NAMALWA (cell line): ENCODE measurements at regions not wholly inside any gene's neighbourhood (a gene's known extent, or its start where the extent isn't known, plus 50 kb on each side); places are given as distances from the start of the nearest gene placed in this dataset.

Experiments used
- DNase-seq: peaks from one replicate; pipeline ENCODE4 v3.0.0-alpha.2; 2015; ENCODE audit warnings: low spot score

- DNase-seq, result no peak
Measured at GRCh38 chr13:109593230-109593629, 193.2 kb downstream of the IRS2 start.

GRCh38 chr13:109592770-109593169, 193.6 kb downstream of the IRS2 start:
- DNase-seq, result no peak

DNA sequence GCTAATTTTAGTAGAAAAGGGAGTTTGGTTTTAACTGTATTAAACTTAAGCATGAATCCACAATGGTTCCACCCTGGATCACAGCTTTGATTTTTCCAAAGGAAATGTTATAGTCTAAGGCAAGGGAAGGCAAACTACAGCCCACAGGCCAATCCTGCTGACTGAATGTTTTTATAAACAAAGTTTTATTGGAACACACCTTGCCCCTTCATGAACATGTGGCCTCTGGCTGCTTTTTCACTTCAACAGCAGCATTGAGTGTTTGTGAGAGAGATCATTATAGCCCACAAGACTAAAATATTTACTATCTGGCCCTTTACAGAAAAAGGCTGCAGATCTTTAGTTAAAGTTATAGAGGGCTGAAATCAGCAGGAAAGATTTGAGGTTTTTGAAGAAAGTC, 198.7 kb downstream of the IRS2 start:
- DNase-seq, result no peak

DNA sequence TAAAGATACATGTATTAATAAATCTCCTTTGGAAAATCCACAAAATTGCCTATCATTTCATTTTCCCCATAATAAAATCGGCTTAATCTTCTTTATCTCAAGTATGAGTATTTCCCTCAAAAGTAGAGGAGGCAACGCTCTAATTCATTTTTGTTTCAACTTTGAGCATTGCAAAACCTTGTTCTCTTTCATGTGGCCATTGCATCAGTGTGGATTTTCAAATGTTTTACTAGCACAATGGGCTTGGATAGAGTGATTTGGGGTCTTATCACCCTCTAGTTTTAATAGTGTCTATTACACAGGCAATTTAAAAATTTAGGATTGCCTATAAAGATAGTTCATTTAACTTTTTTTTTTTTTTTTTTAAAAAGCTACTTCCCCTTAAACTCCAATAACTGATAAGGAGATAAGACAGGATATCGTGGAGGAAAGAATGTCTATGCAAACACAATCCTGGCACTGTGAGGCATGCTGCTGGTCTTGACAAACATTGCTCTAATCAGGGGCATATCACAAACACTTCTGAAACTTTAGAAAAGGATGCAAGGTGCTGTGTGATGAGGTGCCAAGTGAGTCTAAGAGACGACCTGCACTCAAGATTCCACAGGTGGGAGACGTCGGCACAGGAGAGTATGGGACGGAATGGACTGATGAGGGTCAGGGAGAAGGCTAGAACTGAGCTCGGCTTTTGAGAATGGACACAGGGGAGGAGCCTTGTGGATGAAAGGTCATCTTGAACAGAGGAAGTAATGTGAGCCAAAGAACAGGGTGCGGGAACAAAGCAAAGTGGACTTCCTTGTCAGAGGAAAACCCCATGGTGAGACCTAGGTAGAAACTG, 199.7 kb downstream of the IRS2 start:
- DNase-seq, result no peak

DNA sequence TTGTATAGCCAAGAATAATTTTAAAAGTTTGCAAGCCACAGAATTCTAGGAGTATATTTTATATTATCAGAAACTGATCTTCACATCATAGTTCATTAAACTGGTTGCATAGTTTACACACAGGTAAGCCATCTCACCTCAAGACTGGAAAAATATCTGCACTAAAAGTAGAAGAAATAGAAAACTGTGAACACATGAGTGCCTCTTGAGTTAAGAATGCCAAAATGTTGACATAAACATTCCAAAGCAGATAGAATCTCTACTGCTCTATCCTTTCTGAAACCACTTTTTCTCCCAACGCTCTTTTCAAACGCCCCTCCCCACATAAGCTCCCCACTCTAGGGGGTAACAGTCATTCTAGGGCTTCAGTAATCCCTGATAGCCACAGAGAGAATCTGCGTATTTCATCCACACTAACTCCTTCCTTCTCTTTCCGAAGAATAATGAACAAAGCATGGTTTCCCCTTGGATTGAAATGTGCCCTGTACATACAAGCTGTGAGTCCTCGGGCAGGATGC, 201.5 kb downstream of the IRS2 start:
- DNase-seq, result no peak

DNA sequence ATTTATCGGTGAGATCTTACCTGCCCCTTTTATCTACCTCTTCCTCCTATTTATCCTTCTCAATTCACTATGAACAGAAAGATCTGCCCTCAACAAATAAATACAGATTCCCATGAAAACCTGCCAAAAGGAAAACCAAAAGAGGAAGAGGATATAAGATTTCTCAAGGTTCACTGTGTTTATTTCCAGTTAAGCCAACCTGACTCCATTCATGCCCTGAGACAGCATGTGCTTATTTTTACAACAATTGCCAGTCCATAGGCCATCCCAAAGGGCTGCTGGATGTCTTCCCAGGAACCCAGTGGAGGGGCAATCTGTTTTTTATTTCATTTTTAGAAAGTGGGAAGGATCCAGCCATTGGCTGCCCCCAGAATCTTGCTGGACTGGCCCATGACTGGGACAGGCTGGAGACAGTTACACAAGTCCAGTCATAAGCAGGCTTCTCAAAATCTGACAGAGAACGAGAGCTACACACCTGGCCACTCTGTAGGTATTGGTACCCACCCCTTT, 209.1 kb downstream of the IRS2 start:
- no peak for DNase-seq

DNA sequence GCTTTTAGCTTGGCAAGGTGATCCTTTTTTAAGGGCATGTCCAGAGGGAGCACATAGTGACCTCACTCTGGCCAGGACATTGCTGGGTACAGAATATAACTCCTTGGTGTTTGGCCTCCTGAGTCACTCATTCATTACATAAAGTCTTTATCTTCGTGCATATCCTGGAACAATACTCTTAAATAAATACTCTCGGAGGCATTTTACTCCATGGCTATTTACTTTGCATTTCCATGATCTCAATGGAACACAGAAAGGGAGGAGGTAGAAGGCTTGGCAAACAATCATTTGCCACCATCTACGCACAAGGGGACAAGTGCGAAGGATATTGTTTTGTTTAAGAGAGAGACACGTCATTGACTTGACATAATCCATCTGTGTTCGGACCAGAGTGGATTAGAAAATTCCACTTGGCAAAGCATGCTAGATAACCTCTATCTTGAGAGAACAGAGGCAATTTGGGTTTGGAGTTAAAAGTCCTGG, 210.0 kb downstream of the IRS2 start:
- DNase-seq, result no peak

GRCh38 chr13:109575821-109576220, 210.6 kb downstream of the IRS2 start:
- no peak for DNase-seq

GRCh38 chr13:109572389-109572788, 214.0 kb downstream of the IRS2 start:
- DNase-seq, result no peak

GRCh38 chr13:109569958-109570711, 216.2 kb downstream of the IRS2 start:
- no peak for DNase-seq

- DNase-seq, result no peak
Measured at GRCh38 chr13:109568339-109568818, 218.0 kb downstream of the IRS2 start.

DNA sequence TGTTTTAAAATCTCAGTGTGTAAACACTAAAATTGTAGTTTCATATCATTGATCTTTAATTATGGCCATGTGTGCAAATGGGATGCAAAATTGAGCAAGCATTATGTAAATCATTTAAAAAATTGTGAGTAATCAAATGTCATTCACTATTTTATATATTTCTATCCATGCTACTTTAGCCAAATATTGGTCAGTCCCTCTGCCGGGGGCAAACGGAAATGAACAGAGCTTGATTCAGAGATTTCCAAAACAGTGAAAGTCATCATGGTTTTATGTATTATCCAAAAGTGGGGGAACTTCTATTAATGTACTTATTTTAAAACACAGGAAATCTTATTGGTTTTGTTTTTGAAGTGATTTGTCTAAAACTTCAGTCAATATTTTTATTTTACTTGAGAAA, 219.1 kb downstream of the IRS2 start:
- DNase-seq, result no peak

DNA sequence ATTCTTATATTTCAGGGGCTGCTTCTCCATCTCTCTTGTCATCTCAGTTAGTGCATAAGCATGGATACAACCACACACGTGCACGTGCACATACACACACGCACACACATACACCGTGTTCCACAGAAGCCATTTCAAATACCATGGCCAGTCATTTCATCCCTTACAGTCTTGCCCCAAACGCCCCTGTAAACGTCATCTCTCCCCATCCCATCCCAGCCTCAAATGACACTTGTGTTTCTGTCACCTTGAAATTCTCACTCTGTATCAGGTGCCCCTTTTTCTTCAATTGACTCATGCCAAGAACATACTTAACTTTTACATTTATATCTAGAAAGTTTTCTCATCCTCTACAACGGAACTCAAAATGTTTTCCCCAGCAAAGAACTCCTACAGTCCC, 220.5 kb downstream of the IRS2 start:
- DNase-seq, result no peak

DNA sequence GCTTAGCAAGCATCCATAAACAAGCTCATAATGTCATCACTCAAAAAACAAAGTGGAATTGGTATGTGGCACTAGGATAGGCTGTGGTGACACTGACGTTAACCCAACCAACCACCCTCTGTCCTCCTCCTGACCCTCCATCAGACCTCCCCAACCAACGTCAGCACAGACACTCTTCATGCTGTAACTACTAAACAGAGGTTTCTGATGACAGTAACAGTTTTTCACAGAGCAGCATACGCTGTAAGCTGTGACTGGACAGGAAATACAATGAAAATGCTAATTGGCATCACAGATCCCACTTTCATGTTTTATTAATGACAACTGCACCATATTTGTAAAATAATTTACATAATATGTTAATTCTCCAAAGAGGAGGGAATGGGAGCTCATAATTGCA, 238.0 kb downstream of the IRS2 start:
- no peak for DNase-seq

DNA sequence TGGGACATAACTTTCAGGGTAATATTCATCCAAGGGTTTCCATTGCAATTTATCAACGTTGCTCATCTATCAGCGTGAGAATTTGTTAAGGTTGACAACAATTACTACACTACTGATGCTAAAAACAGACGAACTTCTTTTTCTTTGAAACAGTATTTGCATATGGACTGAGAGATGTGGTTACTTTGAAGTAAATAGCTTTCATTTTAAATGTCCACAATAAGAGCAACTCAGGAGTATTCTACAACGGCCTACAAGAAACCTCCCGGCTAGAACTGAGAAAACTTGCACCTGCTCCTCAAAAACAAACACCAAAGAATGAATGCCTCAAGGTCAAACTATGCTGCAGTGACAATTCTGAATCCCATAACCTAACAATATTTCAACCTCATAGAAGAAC, 238.4 kb downstream of the IRS2 start:
- no peak for DNase-seq

- no peak for DNase-seq
Measured at GRCh38 chr13:109545931-109546330, 240.5 kb downstream of the IRS2 start.

GRCh38 chr13:109541081-109541480, 245.3 kb downstream of the IRS2 start:
- no peak for DNase-seq

DNA sequence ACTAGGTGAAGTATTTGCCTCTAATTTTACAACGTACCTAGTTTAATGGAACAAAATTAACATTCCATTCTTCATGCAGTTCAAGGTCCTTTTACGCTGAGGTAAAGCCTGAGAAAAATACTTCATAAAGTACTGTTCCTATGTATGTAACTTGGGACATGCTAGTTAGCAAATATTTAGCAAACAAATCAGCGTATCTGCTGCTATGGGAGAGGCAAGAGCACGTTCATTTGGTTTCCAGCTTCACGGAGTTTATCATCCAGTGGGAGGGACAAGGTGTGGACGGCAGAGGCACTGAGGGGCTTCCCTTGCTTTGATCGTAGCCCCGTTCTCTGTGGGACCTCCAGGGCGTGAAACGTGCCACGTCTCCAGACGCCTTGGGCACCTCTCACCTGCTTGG, 248.8 kb downstream of the IRS2 start:
- DNase-seq, result no peak

DNA sequence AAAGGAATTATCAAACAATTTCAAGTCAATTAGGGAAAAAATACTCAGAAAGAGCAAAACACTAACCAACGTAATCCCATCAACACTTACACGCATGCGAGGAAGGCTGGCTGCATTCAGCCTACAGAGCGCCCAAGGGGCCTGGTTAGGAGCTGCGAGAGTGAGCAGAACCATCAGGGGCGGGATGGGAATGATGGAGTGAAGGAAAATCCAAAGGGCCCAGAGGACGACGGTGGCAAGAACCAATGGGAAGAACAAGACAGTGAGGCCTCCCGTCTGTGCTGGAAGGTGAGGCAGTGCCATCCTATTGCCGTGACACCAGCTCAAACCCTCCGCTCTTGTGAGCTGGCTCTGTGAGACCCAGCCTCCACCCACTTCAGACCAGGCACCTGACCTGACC, 253.0 kb downstream of the IRS2 start:
- no peak for DNase-seq

- DNase-seq, result no peak
Measured at GRCh38 chr13:109529964-109530363, 256.4 kb downstream of the IRS2 start.

GRCh38 chr13:109521719-109522118, 264.7 kb downstream of the IRS2 start:
- DNase-seq, result no peak

- no peak for DNase-seq
Measured at GRCh38 chr13:109517517-109517916, 268.9 kb downstream of the IRS2 start.

DNA sequence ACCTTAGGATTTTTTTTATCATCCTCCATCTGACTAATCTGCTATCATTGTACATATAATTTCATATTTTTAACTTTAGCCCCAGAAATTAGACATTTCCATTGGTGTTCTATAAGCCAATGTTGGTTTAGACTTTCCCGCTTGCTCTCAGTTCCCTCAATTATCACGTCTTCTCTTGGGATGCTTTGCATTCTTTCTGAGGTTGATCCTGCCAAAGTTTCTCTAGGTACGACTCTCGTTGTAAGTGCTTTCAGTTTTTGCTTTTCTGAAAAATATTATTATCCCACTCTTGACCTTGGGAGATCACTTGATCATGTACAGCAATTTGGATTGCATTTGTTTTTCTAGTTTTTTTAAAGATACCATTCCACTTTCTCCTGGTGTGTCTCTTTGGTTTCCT, 270.2 kb downstream of the IRS2 start:
- no peak for DNase-seq
